ENCODE measurements at regions not wholly inside any gene's neighbourhood (a gene's known extent, or its start where the extent isn't known, plus 50 kb on each side); places are given as distances from the start of the nearest gene placed in this dataset.

- ChIA-PET POLR2A (ENCODE audit: unreplicated experiment) (no interaction called here), CTCF (no interaction called here)
- no peak overlapping the region for H3K27ac ChIP-seq (ENCODE audit: insufficient read depth, low read length)
- ATAC-seq (ENCODE audit: low read depth) (no peak), DNase-seq (no peak)
- no peaks in the 10 kb centered on the region for H3K79me1 ChIP-seq (ENCODE audit: low read depth in 1 of 2, low read length in 2 of 2)
- no peak overlapping the region for H3K14ac ChIP-seq (replicated peaks; ENCODE audit: low read depth, low read length)
- H2AK9ac ChIP-seq (replicated peaks; ENCODE audit: low read depth, low read length, poor library complexity), result no peak overlapping the region
- H3K9ac ChIP-seq (ENCODE audit: low read depth, low read length), result no peak overlapping the region
- H3K23ac ChIP-seq (ENCODE audit: low read depth, low read length), result no peak overlapping the region
- dilution Hi-C loops (cut with HindIII; ENCODE audit: low sequenced_read_pairs, unreplicated experiment), result no loop called here
- no peaks in the 10 kb centered on the region for H3K36me3 ChIP-seq (ENCODE audit: control insufficient read depth, insufficient read depth, low read length)
- H4K20me1 ChIP-seq (ENCODE audit: insufficient read depth, low read length), result no peaks in the 10 kb centered on the region
- H2AFZ ChIP-seq (replicated peaks; ENCODE audit: low read length, poor library complexity), result no peak overlapping the region
- H3K9me1 ChIP-seq (ENCODE audit: insufficient read depth, low read length), result no peaks in the 10 kb centered on the region
- TF ChIP-seq RCOR1 (IDR thresholded peaks at IDR 0.05; ENCODE audit: insufficient replicate concordance, low read length) (no peak), MXI1 (IDR thresholded peaks at IDR 0.05; ENCODE audit: borderline replicate concordance, low read depth, low read length) (no peak), SMC3 (IDR thresholded peaks at IDR 0.05; ENCODE audit: low read depth, low read length) (no peak), BHLHE40 (IDR thresholded peaks at IDR 0.05; ENCODE audit: low read depth, low read length) (no peak), FOS (IDR thresholded peaks at IDR 0.05; ENCODE audit: low read depth, low read length) (no peak), CHD1 (IDR thresholded peaks at IDR 0.05; ENCODE audit: low read depth, low read length) (no peak)
- no peaks in the 10 kb centered on the region for H3K4me1 ChIP-seq (ENCODE audit: control insufficient read depth, insufficient read depth, low read length)
- peaks cover 22% of the 10 kb centered on the region for H3K9me3 ChIP-seq (ENCODE audit: control insufficient read depth, insufficient read depth, low read length)
- no peak overlapping the region for H4K8ac ChIP-seq (ENCODE audit: low read depth in 2 of 2, low read length in 2 of 2)
- H2BK15ac ChIP-seq (ENCODE audit: low read depth, low read length), result no peak overlapping the region
- BruUV-seq (replicated peaks), result no TSS peak
- no peak overlapping the region for H2BK5ac ChIP-seq (ENCODE audit: low read depth, low read length, poor library complexity, severe bottlenecking)
- H3K27me3 ChIP-seq (ENCODE audit: control insufficient read depth, insufficient read depth, low read length), result no peaks in the 10 kb centered on the region
- no peak overlapping the region for H2BK120ac ChIP-seq (ENCODE audit: low read depth, low read length)
- no peak overlapping the region for H2BK20ac ChIP-seq (ENCODE audit: low read depth, low read length)
- no peak overlapping the region for H4K5ac ChIP-seq (ENCODE audit: low read depth, low read length)
- H3K4me2 ChIP-seq (ENCODE audit: low read depth, low read length), result no peak overlapping the region
- H3K4ac ChIP-seq (ENCODE audit: low read depth, low read length), result no peak overlapping the region
- intact Hi-C loops (cut with micrococcal nuclease), result no loop called here
- H3K4me3 ChIP-seq (ENCODE audit: insufficient read depth, low read depth, low read length), result no peak overlapping the region
- no peak overlapping the region for H3K56ac ChIP-seq (ENCODE audit: extremely low read depth, insufficient read depth, low read length)
- H3K18ac ChIP-seq (ENCODE audit: low read depth, low read length), result no peak overlapping the region
- in situ Hi-C loops (cut with MboI; ENCODE audit: low sequenced_read_pairs), result no loop called here
- no peak overlapping the region for H4K91ac ChIP-seq (ENCODE audit: insufficient read depth, low read depth, low read length)
- H2AK5ac ChIP-seq (ENCODE audit: low read depth, low read length), result no peak overlapping the region
- no CpG with 5 or more reads among the region's 5 CpGs for WGBS, 2 experiments (ENCODE audit: extremely low coverage in 2 of 2, insufficient read length in 1 of 2)
Observed at GRCh38 chr14:98599082-98599481, 672.9 kb downstream of the BCL11B start.

All from IMR-90 (cell line).